Astrocyte (in vitro differentiated cells and primary cell): ENCODE measurements at regions not wholly inside any gene's neighbourhood (a gene's known extent, or its start where the extent isn't known, plus 50 kb on each side); places are given as distances from the start of the nearest gene placed in this dataset.

ENCODE experiments used
- DNase-seq: peaks from one replicate; pipeline ENCODE4 v3.0.0-alpha.2; 2010; ENCODE audit warnings: low read depth
- FAIRE-seq: peaks from 2 replicates; lab custom pipeline; 2011; peaks lifted over from hg19 to GRCh38; lab: Jason Lieb, UNC
- H2AFZ ChIP-seq: 2 replicates; pipeline ENCODE4 v1.6.0; 2012; ENCODE audit warnings: low read depth, low read length, inconsistent platforms
- H3K27ac ChIP-seq: 2 replicates; pipeline ENCODE4 v1.5.1; 2011; ENCODE audit warnings: low read depth, low read length, inconsistent platforms
- H3K27me3 ChIP-seq: 2 replicates; pipeline ENCODE4 v1.6.0; 2011; ENCODE audit warnings: low read length, inconsistent platforms; ENCODE audit not compliant: insufficient read depth
- H3K36me3 ChIP-seq: 2 replicates; pipeline ENCODE4 v1.5.1; 2011; ENCODE audit warnings: low read length, inconsistent platforms; ENCODE audit not compliant: insufficient read depth
- H3K4me1 ChIP-seq: 2 replicates; pipeline ENCODE4 v1.5.1; 2011; ENCODE audit warnings: low read length, inconsistent platforms; ENCODE audit not compliant: insufficient read depth
- H3K4me2 ChIP-seq: 2 replicates; pipeline ENCODE4 v1.6.0; 2012; ENCODE audit warnings: low read length, inconsistent platforms
- H3K4me3 ChIP-seq: 2 replicates; pipeline ENCODE4 v1.5.1; 2011; ENCODE audit warnings: low read depth, mild to moderate bottlenecking, low read length, inconsistent platforms; ENCODE audit not compliant: insufficient read depth
- H3K79me2 ChIP-seq: 2 replicates; pipeline ENCODE4 v1.6.0; 2012; ENCODE audit warnings: mild to moderate bottlenecking, low read length, inconsistent platforms; ENCODE audit not compliant: insufficient read depth
- H3K9ac ChIP-seq: 2 replicates; pipeline ENCODE4 v1.6.0; 2012; ENCODE audit warnings: mild to moderate bottlenecking, low read length, inconsistent platforms
- H3K9me3 ChIP-seq: 2 replicates; pipeline ENCODE4 v1.5.1; 2012; ENCODE audit warnings: low read depth, mild to moderate bottlenecking, low read length, inconsistent platforms; ENCODE audit not compliant: insufficient read depth
- H4K20me1 ChIP-seq: 2 replicates; pipeline ENCODE4 v1.6.0; 2012; ENCODE audit warnings: low read length, inconsistent platforms; ENCODE audit not compliant: insufficient read depth
- H3K27ac Mint-ChIP-seq: one replicate; pipeline ENCODE4 v1.8.0; 2021; ENCODE audit warnings: mild to moderate bottlenecking, mixed read lengths; ENCODE audit not compliant: unreplicated experiment
- H3K27me3 Mint-ChIP-seq: one replicate; pipeline ENCODE4 v1.8.0; 2021; ENCODE audit warnings: low read depth, mixed read lengths; ENCODE audit not compliant: unreplicated experiment
- H3K36me3 Mint-ChIP-seq: one replicate; pipeline ENCODE4 v1.8.0; 2021; ENCODE audit warnings: low read depth, mixed read lengths; ENCODE audit not compliant: unreplicated experiment
- H3K4me1 Mint-ChIP-seq: one replicate; pipeline ENCODE4 v1.8.0; 2021; ENCODE audit warnings: low read depth, mixed read lengths; ENCODE audit not compliant: unreplicated experiment
- H3K4me3 Mint-ChIP-seq: one replicate; pipeline ENCODE4 v1.8.0; 2021; ENCODE audit warnings: mild to moderate bottlenecking, moderate library complexity, mixed read lengths; ENCODE audit not compliant: unreplicated experiment
- H3K9me3 Mint-ChIP-seq: one replicate; pipeline ENCODE4 v1.8.0; 2021; ENCODE audit warnings: mild to moderate bottlenecking, mixed read lengths; ENCODE audit not compliant: unreplicated experiment
- EZH2 ChIP-seq: IDR thresholded peaks from 2 replicates; pipeline ENCODE4 v1.6.1; 2012; ENCODE audit warnings: mild to moderate bottlenecking, low read length, inconsistent platforms; ENCODE audit not compliant: insufficient read depth
- TF ChIP-seq, protein P1 (sequence below): IDR thresholded peaks from 2 replicates; pipeline ENCODE4 v1.5.1; 2011; ENCODE audit warnings: low read depth, mild to moderate bottlenecking, inconsistent platforms, low read length, moderate library complexity; ENCODE audit not compliant: insufficient read depth

GRCh38 chr12:58087423-58088127, 146.2 kb downstream of the ATP23 start:
- Histone ChIP-seq H4K20me1 (no peaks in the 10 kb centered on the region), H3K9ac (no peak overlapping the region), H3K27me3 (no peaks in the 10 kb centered on the region), H2AFZ (no peak overlapping the region), H3K36me3 (no peaks in the 10 kb centered on the region), H3K27ac (no peak overlapping the region), H3K4me2 (no peak overlapping the region), H3K79me2 (no peaks in the 10 kb centered on the region), H3K9me3 (no peaks in the 10 kb centered on the region), H3K4me3 (no peak overlapping the region), H3K4me1 (no peaks in the 10 kb centered on the region)
- Mint-ChIP-seq H3K27me3 (peaks cover 10% of the 10 kb centered on the region), H3K27ac (no peak overlapping the region), H3K4me3 (no peak overlapping the region), H3K36me3 (no peaks in the 10 kb centered on the region), H3K9me3 (peaks cover 9% of the 10 kb centered on the region), H3K4me1 (no peaks in the 10 kb centered on the region)
- FAIRE-seq (no peak), DNase-seq (no peak)
- TF ChIP-seq, protein P1, sequence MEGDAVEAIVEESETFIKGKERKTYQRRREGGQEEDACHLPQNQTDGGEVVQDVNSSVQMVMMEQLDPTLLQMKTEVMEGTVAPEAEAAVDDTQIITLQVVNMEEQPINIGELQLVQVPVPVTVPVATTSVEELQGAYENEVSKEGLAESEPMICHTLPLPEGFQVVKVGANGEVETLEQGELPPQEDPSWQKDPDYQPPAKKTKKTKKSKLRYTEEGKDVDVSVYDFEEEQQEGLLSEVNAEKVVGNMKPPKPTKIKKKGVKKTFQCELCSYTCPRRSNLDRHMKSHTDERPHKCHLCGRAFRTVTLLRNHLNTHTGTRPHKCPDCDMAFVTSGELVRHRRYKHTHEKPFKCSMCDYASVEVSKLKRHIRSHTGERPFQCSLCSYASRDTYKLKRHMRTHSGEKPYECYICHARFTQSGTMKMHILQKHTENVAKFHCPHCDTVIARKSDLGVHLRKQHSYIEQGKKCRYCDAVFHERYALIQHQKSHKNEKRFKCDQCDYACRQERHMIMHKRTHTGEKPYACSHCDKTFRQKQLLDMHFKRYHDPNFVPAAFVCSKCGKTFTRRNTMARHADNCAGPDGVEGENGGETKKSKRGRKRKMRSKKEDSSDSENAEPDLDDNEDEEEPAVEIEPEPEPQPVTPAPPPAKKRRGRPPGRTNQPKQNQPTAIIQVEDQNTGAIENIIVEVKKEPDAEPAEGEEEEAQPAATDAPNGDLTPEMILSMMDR: no peak
- no peak for TF ChIP-seq EZH2

DNA sequence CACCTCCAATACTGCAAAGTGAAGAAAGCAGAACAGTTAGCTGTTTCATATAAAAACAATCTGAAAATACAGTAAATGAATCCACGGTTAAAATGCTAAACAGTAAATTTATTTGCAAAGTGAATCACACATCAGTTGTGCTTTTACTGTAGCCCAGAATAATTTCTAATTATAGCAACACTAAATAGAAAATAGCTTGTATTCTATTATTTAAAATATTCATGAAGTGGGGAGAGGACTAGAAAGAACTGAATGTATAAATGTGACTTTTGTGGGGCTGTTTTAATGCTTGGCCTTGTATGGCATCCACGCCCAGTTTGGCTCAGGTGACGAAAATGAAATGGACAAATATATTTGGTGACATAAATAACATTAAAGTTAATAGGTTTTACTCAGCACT, 148.2 kb downstream of the ATP23 start:
- Mint-ChIP-seq H3K4me3 (no peak overlapping the region), H3K36me3 (no peaks in the 10 kb centered on the region), H3K4me1 (no peaks in the 10 kb centered on the region), H3K9me3 (peaks cover 9% of the 10 kb centered on the region), H3K27me3 (peaks cover 12% of the 10 kb centered on the region), H3K27ac (no peak overlapping the region)
- DNase-seq: no peak
- H4K20me1 ChIP-seq: no peaks in the 10 kb centered on the region
- H2AFZ ChIP-seq: no peak overlapping the region
- no peak overlapping the region for H3K9ac ChIP-seq
- FAIRE-seq: no peak
- no peak overlapping the region for H3K4me2 ChIP-seq
- H3K36me3 ChIP-seq: no peaks in the 10 kb centered on the region
- H3K4me3 ChIP-seq: no peak overlapping the region
- no peak for TF ChIP-seq EZH2
- TF ChIP-seq, protein P1: no peak
- no peaks in the 10 kb centered on the region for H3K4me1 ChIP-seq
- no peak overlapping the region for H3K27ac ChIP-seq
- H3K79me2 ChIP-seq: no peaks in the 10 kb centered on the region
- no peaks in the 10 kb centered on the region for H3K9me3 ChIP-seq
- no peaks in the 10 kb centered on the region for H3K27me3 ChIP-seq

DNA sequence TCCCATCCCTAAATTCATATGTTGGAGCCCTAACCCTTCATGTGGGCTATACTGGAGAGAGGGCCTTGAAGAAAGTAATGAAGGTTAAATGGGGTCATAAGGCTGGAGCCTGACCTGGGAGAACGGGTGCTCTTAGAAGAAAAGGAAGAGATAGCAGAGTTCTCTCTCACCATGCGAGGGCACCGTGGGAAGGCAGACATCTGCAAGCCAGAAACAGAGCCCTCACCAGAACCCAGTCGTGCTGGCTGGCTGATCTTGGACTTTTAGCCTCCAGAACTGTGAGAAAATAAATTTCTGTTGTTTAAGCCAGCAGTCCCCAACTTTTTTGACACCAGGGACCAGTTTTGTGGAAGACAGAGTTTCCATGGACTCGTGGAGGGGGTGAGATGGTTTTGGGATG, 149.3 kb downstream of the ATP23 start:
- Histone ChIP-seq H3K9me3 (no peaks in the 10 kb centered on the region), H3K4me2 (no peak overlapping the region), H4K20me1 (no peaks in the 10 kb centered on the region), H3K4me1 (no peaks in the 10 kb centered on the region), H3K79me2 (no peaks in the 10 kb centered on the region), H3K27ac (no peak overlapping the region), H3K4me3 (no peak overlapping the region), H2AFZ (no peak overlapping the region), H3K27me3 (no peaks in the 10 kb centered on the region), H3K36me3 (no peaks in the 10 kb centered on the region), H3K9ac (no peak overlapping the region)
- no peak overlapping the region for H3K4me3 Mint-ChIP-seq
- H3K27ac Mint-ChIP-seq: no peak overlapping the region
- H3K36me3 Mint-ChIP-seq: no peaks in the 10 kb centered on the region
- no peak for DNase-seq
- FAIRE-seq: no peak
- H3K4me1 Mint-ChIP-seq: no peaks in the 10 kb centered on the region
- peaks cover 12% of the 10 kb centered on the region for H3K27me3 Mint-ChIP-seq
- peaks cover 9% of the 10 kb centered on the region for H3K9me3 Mint-ChIP-seq
- TF ChIP-seq, protein P1: no peak
- no peak for TF ChIP-seq EZH2
